HG02981 (cell line): ENCODE measurements at regions not wholly inside any gene's neighbourhood (a gene's known extent, or its start where the extent isn't known, plus 50 kb on each side); places are given as distances from the start of the nearest gene placed in this dataset.
"Not testable (repeated sequence)": the region's sequence is repeated elsewhere in the genome, so short reads cannot be mapped to it uniquely, and the experiment has no call there.

Experiments used
- ATAC-seq: cut with Tn5 transposase; IDR thresholded peaks from one replicate; pipeline ENCODE4 v1.9.1; 2021; ENCODE audit warnings: mild to moderate bottlenecking, moderate library complexity; ENCODE audit not compliant: unreplicated experiment

DNA sequence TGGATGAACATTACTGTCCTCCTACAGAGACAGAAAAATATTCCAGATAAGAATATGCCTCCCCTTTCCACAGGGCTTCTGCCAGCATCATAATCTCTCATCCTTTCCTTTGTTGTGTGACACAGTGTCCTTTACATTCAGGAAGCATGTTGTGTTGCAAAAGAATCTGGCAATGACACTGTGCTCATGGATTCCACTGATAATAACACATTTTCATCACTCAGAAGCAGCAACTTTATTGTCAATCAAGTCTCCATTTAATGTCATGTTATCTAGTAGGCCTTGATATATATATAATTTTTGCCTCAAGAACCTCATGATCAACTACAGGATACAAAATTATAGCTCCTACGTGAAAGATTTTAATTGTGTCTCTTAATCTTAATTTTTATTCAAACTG lies 833.9 kb downstream of the FSTL5 start:
- no peak for ATAC-seq

DNA sequence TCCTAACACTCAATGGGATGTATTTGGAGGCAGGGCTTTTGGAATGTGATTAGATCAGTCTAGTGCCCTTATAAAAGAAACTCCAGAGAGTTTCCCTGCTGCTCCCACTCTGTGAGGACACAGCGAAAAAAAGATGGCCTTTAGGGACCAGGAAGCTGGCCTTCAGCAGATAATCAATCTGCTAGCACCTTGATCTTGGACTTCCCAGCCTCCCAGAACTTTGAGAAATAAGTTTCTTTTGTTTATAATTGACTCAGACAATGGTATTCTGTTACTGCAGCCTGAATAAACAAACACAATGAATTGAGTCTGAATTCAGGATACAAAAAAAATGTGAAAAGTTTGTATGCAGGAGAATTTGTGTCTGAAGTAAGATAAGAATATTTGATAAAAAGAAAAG lies 842.1 kb downstream of the FSTL5 start:
- no peak for ATAC-seq

DNA sequence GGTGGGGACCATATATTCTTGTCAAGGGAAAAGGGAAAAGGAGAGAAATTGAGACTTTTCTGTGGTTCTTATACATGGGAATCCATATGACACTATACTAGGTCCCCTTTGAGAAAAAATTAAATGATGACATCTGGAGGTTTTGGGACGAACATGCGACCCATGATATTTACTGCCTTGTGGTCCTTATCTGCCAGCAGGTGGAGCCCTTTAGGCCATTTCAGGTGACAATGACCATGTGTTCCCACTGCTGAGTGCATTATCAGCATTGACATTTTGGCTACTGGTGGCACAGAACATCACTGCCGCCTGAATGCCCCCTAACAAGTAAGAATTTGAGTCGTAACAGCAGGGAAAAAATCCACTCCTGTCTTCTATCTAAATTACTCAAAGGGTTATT lies 843.4 kb downstream of the FSTL5 start:
- peak; percentile 91 for ATAC-seq

DNA sequence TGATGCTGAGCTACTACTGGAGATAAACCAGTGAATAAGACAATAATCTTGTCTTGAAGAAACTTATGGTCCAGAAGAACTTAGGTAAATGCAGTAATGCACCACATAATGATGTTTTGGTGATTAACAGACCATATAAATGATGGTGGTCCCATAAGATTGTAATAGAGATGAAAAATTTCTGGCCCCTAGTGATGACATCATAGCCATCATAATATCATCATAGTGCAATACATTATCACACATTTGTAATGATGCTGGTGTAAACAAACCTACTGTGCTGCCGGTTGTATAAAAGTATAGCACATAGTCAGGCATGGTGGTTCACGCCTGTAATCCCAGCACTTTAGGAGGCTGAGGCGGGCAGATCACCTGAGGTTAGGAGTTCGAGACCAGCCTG lies 846.8 kb downstream of the FSTL5 start:
- ATAC-seq, result no peak

DNA sequence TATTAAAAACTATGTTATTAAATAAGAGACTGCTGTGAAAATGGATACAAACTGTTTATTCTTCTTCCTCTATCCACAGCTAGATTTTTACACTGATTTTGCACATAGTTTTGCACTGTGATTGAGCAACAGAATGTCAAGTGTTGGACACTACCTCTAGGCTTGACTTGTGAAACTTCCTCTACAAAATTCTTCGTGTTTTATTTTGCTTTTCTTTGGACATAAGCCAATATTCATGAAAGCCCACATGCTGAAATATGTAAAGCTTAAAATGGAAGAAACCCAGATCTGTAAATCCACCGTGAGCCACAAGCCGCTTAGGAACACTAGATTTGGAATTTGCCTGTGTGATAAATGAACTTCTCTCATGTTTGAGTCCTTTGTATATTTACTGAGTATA lies 849.4 kb downstream of the FSTL5 start:
- no peak for ATAC-seq

DNA sequence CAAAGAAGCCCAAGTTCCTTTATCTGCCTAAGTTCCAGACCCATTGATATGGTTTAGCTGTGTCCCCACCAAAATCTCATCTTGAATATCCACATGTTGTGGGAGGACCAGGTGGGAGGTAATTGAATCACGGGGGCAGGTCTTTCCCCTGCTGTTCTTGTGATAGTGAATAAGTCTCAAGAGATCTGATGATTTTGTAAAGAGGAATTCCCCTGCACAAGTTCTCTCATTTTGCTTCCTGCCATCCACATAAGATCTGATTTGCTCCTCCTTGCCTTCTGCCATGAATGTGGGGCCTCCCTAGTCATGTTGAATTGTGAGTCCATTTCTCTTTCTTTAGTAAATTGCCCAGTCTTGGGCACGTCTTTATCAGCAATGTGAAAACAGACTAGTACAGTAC lies 860.2 kb downstream of the FSTL5 start:
- ATAC-seq, result no peak

DNA sequence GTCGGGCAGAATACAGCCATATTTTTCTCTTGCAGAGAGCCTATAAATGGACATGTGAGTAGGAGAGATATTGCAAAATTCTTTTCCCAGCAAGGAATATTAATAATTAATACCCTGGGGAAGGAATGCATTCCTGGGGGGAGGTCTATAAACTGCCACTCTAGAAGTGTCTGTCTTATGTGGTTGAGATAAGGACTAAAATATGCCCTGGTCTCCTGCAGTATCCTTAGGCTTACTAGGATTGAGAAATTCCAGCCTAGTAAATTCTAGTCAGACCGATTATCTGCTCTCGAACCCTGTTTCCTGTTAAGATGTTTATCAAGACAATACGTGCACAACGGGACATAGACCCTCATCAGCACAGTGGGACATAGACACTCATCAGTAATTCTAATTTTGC lies 872.6 kb downstream of the FSTL5 start:
- no peak for ATAC-seq

DNA sequence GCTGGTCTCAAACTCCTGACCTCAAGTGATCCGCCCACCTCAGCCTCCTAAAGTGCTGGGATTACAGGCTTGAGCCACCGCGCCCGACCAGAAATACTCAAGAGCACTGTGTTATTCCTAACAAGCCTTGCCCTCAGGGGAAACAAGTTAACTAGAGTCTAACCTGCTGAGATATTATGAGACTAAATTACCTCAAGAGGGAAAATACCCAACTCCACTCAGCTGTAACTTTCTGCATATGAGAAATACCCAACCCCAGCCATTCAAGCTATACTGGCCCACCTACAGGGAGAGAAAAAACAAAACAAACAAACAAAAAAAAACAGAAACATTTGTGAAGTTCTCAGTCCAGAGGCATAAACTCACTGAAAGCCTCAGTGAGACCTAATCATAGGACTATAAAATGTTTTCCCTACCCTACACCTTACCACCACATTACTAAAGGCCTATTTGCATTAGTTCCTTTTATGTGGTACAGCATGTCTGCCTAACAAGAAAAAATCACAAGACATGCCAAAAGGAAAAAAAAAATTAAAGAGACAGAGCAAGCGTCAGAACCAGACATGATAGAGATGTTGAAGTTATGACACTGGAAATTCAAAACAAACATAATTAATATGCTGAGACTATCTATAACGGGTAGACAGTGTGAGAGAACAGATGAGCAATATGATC lies 876.0 kb downstream of the FSTL5 start:
- ATAC-seq, result peak; percentile 85

DNA sequence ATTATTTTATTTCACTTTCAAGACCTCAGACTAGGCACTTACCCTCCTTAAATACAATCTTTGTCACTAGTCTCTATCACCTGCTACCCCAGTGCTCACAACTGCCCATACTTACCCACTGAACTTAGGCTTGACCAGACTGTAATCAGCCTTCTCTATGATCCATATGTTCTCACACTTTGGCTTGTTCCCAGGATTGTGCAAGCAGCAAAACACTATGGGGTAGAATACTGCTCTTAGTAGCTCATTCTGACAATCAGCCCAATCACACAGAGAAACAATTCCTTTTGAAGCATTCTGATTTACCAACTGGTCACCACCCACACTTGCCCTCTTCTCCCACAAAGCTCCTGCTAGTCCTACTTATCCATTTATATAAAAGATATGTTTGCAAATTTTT lies 878.3 kb downstream of the FSTL5 start:
- ATAC-seq, result no peak

DNA sequence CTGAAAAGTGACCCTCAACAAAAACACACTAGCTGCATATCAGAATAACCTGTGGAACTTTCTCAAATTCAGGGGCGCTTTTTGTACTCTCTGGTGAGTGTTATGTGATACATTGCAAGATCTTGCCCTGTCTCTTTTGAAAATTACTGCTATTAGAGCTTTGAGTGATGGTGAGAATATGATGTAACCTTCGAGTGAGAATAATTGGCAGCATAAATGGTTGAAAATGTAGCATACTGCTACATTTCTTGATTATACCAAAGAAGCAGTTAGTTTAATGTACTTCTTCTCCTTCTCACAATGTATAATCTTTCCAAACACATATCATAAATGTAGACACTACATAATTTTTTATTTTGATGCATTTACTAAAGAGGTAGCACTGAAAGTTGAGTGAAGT lies 882.9 kb downstream of the FSTL5 start:
- ATAC-seq, result no peak

DNA sequence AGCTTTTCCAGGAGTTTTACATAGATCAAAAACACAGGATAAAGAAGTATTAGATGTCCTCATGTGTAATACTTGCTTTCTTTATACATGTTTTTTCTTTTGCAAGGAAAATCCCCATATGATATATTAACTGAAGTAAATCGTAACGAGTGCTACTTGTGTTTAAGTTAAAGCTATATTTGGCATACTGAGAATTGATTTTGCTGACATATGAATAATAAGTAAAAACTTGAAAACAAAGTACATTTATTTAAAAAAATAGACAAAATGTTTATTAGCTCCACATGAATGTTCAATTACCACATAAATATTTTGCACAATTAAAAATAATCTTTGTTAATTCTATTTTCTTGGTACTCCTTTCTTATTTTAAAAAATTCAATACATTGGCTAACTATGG lies 884.7 kb downstream of the FSTL5 start:
- ATAC-seq, result no peak

DNA sequence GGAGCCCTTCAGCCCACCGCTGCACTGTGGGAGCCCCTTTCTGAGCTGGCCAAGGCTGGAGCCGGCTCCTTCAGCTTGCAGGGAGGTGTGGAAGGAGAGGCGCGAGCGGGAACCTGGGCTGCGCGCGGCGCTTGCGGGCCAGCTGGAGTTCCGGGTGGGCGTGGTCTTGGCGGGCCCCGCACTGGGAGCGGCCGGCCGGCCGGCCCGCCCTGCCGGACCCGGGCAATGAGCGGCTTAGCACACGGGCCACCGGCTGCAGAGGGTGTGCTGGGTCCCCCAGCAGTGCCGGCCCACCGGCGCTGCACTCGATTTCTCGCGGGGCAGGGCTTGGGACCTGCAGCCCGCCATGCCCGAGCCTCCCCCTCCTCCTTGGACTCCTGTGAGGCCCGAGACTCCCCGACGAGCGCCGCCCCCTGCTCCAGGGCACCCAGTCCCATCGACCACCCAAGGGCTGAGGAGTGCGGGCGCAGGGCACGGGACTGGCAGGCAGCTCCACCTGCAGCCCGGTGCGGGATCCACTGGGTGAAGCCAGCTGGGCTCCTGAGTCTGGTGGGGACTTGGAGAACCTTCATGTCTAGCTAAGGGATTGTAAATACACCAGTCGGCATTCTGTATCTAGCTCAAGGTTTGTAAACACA lies 886.5 kb downstream of the FSTL5 start:
- not testable (repeated sequence) for ATAC-seq

DNA sequence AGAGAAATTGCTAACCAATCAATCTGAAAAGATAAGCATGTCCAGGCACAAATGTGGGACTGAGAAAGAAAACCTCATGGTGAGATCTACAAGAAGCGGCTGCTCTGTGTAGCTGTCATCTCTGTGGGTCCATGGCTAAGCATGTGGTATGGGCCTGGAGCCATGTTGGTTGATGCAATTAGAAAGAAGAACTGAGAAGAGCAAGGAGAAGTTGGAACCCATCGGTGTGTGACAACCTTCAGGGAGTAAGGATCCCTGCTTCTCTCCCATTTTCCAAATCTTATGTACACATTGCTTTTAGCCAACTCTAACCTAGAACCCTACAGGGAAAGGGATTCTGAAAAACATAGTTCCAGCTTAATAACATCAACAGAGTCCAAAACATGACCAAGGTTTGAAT lies 890.2 kb downstream of the FSTL5 start:
- no peak for ATAC-seq

DNA sequence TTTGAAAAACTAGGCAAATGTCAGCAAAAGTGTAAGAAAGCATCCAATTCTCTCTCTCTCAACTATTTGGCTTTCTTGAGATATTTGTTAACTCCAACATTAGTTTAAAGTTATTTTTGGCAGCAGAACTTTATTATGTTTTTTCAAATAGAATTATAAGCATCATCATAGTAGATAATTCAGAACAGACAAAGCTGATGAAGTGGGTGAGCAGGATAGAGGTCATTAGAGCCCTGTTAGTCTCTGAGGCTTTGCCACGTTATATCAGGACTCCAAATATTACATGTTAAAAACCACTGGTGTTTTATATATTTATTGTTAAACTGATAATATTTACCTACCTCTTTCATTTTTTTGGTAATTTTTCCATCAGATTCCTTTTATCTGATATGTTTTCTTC lies 903.0 kb downstream of the FSTL5 start:
- ATAC-seq, result no peak

DNA sequence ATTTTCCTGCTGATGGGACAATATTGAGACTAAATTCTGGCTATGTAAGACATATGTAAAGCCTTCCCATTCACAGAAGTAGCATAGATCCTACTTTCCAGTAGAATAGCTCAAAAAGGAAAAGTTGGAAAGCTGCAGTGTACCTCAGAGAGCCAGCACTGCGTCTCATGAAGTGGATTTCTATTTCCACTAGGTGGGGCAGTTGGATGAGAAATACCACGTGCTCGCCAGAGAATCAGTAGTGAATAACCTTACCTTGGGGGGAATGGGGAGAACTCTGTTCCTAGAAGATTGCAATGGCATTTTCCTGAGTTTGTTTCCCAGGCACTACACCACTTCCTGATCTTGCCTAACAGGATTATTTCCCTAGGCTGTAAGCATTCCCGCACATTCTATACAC lies 907.1 kb downstream of the FSTL5 start:
- ATAC-seq, result no peak

DNA sequence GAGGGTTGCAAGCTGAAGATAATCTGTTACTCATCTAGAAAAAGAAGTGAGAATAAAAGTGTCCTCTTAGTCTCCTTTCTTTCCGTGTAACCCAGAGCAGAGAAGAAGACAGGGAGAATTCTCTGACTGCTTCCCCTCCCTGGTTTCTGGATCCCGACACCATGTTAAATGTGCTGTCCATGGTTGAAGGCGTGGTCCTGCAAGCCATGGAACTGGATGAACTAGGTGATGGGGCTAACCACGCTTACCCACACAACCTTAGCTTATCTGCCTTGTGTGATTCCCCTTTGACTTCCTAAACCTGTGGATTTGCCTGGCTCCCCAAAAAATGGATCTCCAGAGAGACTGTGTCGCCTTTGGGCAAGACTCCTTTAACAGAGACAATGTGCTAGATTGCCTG lies 907.6 kb downstream of the FSTL5 start:
- no peak for ATAC-seq

DNA sequence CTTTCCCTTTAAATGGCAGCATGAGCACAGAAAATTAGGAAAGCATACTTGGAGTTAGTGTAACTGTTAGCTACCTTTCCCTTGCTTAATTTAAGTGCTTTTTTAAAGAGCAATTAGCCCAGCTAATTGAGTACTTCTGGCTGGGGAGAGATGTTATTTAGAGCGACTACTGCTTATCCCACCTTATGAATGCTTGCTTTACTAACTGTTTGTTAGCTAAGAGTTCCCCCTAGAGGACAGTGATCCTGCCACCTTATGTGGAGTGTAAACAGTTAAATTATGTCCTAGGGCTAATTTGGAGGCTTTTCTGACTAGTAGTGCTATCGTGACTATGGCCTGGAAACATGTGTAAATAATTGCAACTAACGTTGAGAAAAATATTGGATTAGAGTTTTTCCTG lies 909.4 kb downstream of the FSTL5 start:
- ATAC-seq, result no peak

DNA sequence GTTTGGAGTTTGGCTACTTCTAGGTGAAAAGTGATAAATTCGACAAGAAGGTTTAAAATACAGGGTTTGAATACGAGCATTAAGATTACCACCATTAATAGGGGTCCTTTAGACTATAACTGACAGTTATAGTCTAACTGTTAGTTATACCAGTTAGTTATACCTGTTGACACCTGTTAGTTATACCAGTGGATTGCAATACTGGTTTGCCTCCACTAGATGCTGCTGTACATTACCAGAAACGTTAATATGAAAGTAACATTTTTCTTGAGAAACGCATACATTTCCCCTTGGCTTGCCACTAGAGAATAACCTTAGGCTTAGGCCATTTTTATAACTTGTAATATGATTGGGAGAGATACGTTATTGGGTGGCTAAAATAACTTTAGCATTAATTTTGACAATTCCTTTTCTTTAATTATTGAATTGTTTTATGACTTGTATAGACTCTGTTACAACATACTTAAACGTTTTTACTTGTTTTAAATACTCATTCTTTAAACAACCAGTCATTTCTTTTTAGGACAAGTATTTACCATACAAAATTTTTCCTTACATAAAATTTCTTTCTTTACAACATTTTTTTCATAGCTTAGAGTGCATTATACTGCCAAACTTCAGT lies 911.2 kb downstream of the FSTL5 start:
- peak; percentile 78 for ATAC-seq

DNA sequence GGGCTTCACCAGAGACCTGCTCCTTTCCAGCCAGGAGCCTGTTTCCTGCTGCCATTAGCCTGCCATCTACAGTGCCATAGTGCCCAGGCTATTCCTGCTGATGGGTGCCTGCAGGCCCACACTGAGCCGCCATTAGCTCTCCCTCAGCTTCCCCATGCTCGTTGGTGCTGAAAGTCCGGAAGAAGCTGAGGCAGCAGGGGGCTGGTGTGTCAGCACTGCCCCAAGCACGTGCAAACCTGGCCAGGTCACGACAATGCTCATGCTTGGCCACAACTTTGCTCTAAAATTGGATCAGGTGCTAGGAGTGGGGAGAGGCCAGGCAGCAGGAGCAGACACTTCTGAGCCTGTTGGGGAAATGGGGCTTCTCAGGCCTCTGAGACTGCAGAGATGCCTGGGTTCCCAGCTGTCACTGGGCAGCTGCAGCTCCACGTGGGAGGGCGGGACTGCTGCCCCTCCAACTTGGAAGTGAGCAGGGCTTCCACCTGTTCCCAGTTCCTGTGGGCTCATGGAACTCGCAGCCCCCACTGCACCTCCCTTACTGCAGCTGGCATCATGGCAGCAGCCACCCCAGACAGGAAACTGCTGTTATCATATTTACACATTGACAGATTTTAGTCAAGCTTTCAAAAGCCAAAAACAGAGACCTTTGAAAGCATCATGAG lies 913.9 kb downstream of the FSTL5 start:
- no peak for ATAC-seq

DNA sequence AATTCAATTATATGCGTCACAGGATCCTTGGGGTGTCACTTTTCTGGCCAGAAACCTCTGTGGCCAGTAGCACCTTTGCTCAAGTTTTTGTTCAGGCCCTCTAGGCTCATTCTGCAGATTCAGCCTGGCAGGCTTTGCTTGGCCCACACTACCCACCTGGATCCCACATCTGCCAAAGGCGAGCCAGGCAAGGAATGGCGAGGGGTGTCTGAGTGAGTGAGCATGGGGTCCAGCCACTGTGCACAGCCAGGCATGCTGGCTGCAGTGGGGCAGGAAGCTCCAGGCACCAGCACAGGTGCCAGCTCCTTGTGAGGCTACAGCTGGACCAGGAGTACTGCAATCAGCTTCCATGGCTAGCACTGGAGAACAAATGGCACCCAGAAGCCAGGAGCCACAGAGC lies 914.9 kb downstream of the FSTL5 start:
- no peak for ATAC-seq

DNA sequence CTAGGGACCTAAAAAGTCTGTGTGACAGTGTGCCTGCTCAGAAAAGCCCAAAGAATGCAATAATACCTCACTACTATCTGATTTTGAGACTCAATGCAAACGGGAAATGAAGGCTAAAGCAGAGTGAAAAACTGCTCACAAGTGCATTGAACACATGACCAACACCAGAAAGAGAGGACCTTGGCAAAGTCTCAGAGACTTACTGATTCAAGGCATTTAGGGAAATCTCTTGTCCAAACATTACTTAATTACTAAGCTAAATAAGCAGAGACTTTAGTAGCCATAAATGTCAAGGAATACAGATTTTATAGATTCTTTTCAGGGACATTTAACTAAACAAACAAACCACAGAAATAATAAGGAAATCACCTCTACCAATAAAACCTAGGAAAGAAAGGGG lies 916.0 kb downstream of the FSTL5 start:
- no peak for ATAC-seq

DNA sequence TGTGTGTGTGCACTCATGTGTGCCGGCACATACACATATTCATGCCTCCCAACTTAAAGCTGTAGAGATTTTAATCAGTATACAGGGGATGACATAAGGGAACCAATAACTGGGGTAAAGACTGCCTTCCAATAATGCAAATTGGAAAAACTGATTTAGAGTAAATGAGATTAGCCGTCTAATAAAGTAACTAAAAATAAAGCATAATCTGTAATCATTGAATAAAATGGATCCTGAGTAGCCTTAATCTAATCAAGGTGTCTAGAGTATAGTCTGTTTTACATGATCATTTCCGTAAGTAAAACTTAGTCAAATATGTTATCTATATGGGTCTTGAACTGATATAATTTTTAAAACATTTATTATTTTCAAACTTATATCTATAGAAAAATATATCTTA lies 925.8 kb downstream of the FSTL5 start:
- ATAC-seq, result no peak
